ENCODE measurements at regions not wholly inside any gene's neighbourhood (a gene's known extent, or its start where the extent isn't known, plus 50 kb on each side); places are given as distances from the start of the nearest gene placed in this dataset.

- Mint-ChIP-seq H3K4me1 (no peaks in the 10 kb centered on the region), H3K4me3 (no peak overlapping the region), H3K9me3 (ENCODE audit: low read depth) (no peaks in the 10 kb centered on the region), H3K36me3 (no peaks in the 10 kb centered on the region), H3K27ac (no peak overlapping the region), H3K27me3 (peaks cover 31% of the 10 kb centered on the region)
- CTCF ChIA-PET = interaction anchor here (1.0 kb wide), 1 partner anchor 16 kb away, joined by 3 read pairs; no protein-coding TSS in a partner anchor
- no peak for DNase-seq
- ATAC-seq = no peak
Measured at GRCh38 chr2:18373081-18373480, 187.4 kb downstream of the RDH14 start.

DNA sequence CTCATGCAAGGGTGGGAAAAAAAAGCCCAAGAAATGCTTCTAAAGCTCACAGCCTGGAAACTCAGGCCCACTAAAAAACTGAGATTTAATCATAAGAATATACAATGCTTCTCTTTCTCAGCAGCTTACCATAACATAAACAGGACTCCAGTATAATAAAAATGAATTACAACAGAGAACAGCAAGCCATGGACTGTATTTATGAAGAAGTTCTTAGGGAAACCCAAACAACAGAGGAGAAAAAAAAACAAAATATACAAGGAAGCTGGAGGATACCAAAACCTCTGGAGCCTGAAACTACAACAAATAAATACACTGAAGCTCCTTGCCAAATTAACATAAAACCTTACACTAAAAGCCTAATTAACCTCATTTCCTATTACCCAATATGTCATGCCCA, 187.8 kb downstream of the RDH14 start:
- ATAC-seq = no peak
- H3K27ac Mint-ChIP-seq = no peak overlapping the region
- no peaks in the 10 kb centered on the region for H3K36me3 Mint-ChIP-seq
- no peaks in the 10 kb centered on the region for H3K9me3 Mint-ChIP-seq (ENCODE audit: low read depth)
- DNase-seq = no peak
- H3K4me1 Mint-ChIP-seq = no peaks in the 10 kb centered on the region
- no peak overlapping the region for H3K4me3 Mint-ChIP-seq
- CTCF ChIA-PET = interaction anchor here (1.0 kb wide), 1 partner anchor 16 kb away, joined by 3 read pairs; no protein-coding TSS in a partner anchor
- peaks cover 31% of the 10 kb centered on the region for H3K27me3 Mint-ChIP-seq

- DNase-seq = no peak
- no peak for ATAC-seq
- CTCF ChIA-PET = no interaction called here
- Mint-ChIP-seq H3K27ac (no peak overlapping the region), H3K36me3 (no peaks in the 10 kb centered on the region), H3K9me3 (ENCODE audit: low read depth) (no peaks in the 10 kb centered on the region), H3K27me3 (peaks cover 31% of the 10 kb centered on the region), H3K4me1 (no peaks in the 10 kb centered on the region), H3K4me3 (no peak overlapping the region)
Measured at GRCh38 chr2:18369760-18370159, 190.7 kb downstream of the RDH14 start.

GRCh38 chr2:18368008-18368407, 192.4 kb downstream of the RDH14 start:
- ATAC-seq = no peak
- Mint-ChIP-seq H3K27ac (no peak overlapping the region), H3K4me3 (no peak overlapping the region), H3K9me3 (ENCODE audit: low read depth) (no peaks in the 10 kb centered on the region), H3K36me3 (no peaks in the 10 kb centered on the region), H3K4me1 (no peaks in the 10 kb centered on the region), H3K27me3 (peaks cover 24% of the 10 kb centered on the region)
- no peak for DNase-seq
- CTCF ChIA-PET = no interaction called here

GRCh38 chr2:18365342-18365741, 195.1 kb downstream of the RDH14 start:
- Mint-ChIP-seq H3K36me3 (no peaks in the 10 kb centered on the region), H3K27me3 (peaks cover 15% of the 10 kb centered on the region)

GRCh38 chr2:18363348-18363747, 197.1 kb downstream of the RDH14 start:
- H3K27me3 Mint-ChIP-seq = peaks cover under 1% of the 10 kb centered on the region
- no peak for ATAC-seq
- CTCF ChIA-PET = no interaction called here
- no peaks in the 10 kb centered on the region for H3K4me1 Mint-ChIP-seq
- H3K36me3 Mint-ChIP-seq = no peaks in the 10 kb centered on the region
- H3K9me3 Mint-ChIP-seq (ENCODE audit: low read depth) = no peaks in the 10 kb centered on the region
- no peak overlapping the region for H3K4me3 Mint-ChIP-seq
- DNase-seq = no peak
- H3K27ac Mint-ChIP-seq = no peak overlapping the region

More at GRCh38 chr2:18365342-18365741, 195.1 kb downstream of the RDH14 start:
- CTCF ChIA-PET = no interaction called here
- H3K4me1 Mint-ChIP-seq = no peaks in the 10 kb centered on the region
- H3K27ac Mint-ChIP-seq = no peak overlapping the region
- no peaks in the 10 kb centered on the region for H3K9me3 Mint-ChIP-seq (ENCODE audit: low read depth)
- no peak for DNase-seq
- no peak overlapping the region for H3K4me3 Mint-ChIP-seq
- ATAC-seq = no peak

DNA sequence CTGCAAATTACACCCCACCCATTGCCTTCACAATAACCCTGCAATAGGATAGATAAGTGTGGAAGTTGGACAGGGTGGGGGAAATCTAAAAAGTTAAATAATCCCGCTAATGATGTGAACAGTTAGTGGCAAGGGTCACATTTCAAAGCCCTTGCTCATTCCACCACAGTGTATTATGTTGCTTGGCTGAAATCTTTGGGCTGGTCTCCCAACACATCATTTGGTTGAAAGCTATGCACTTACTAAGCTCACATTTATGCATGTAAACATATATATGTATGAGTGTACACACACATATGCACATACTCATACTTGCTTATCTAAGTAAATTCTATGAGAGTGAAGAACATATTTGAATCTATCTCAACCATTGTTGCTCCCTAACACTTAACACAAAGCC, 197.8 kb downstream of the RDH14 start:
- Mint-ChIP-seq H3K36me3 (no peaks in the 10 kb centered on the region), H3K27me3 (no peaks in the 10 kb centered on the region), H3K4me1 (no peaks in the 10 kb centered on the region), H3K4me3 (no peak overlapping the region), H3K27ac (no peak overlapping the region), H3K9me3 (ENCODE audit: low read depth) (no peaks in the 10 kb centered on the region)
- ATAC-seq (no peak), DNase-seq (no peak)
- CTCF ChIA-PET = no interaction called here

DNA sequence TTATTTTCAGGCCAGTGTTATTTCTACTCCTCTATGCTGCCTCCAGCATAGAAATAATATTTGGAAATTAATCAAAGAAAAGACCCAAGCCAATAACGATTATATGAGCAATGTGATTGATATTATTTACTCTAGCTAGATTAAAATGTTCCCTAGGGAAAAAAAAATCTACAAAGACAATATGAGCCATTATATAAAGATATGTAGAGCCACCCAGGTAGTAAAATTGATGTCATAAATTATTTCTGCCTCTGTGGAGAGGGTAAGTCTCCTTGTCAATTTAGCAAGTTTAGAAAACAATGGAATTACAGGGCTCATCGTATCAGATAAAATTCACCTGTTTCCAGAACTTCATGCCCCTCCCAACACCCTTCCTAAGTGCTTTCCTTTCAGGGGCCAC, 202.9 kb downstream of the RDH14 start:
- Mint-ChIP-seq H3K27ac (no peak overlapping the region), H3K36me3 (no peaks in the 10 kb centered on the region), H3K27me3 (no peaks in the 10 kb centered on the region), H3K4me3 (no peak overlapping the region), H3K9me3 (ENCODE audit: low read depth) (no peaks in the 10 kb centered on the region), H3K4me1 (no peaks in the 10 kb centered on the region)
- ATAC-seq (no peak), DNase-seq (no peak)
- CTCF ChIA-PET = no interaction called here

GRCh38 chr2:18356676-18357075, 203.8 kb downstream of the RDH14 start:
- H3K9me3 Mint-ChIP-seq (ENCODE audit: low read depth) = no peaks in the 10 kb centered on the region
- no peaks in the 10 kb centered on the region for H3K4me1 Mint-ChIP-seq
- DNase-seq = no peak
- no peaks in the 10 kb centered on the region for H3K27me3 Mint-ChIP-seq
- CTCF ChIA-PET = no interaction called here
- H3K36me3 Mint-ChIP-seq = no peaks in the 10 kb centered on the region
- no peak overlapping the region for H3K27ac Mint-ChIP-seq
- H3K4me3 Mint-ChIP-seq = no peak overlapping the region
- ATAC-seq = no peak

DNA sequence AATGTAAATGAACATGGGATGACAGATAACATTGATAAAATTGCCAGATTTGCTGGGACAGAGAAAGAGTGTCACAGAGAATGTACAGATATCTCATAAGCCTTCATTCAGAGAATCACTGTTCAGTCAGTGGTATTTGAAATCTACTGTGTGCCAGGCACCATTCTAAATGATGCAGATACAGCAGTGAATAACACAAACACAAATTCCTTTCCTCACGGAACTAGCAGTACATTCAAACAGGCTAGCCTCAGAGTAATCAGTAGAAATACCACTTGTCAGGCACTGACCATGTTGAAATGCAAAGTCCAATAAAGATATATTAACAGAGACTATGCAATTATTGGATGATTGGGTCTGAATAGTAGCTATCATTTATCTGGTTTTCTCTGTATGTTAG, 211.0 kb downstream of the RDH14 start:
- H3K4me3 Mint-ChIP-seq = no peak overlapping the region
- CTCF ChIA-PET = no interaction called here
- no peaks in the 10 kb centered on the region for H3K36me3 Mint-ChIP-seq
- no peak for DNase-seq
- H3K9me3 Mint-ChIP-seq (ENCODE audit: low read depth) = no peaks in the 10 kb centered on the region
- ATAC-seq = no peak
- H3K4me1 Mint-ChIP-seq = no peaks in the 10 kb centered on the region
- H3K27ac Mint-ChIP-seq = no peak overlapping the region
- no peaks in the 10 kb centered on the region for H3K27me3 Mint-ChIP-seq

DNA sequence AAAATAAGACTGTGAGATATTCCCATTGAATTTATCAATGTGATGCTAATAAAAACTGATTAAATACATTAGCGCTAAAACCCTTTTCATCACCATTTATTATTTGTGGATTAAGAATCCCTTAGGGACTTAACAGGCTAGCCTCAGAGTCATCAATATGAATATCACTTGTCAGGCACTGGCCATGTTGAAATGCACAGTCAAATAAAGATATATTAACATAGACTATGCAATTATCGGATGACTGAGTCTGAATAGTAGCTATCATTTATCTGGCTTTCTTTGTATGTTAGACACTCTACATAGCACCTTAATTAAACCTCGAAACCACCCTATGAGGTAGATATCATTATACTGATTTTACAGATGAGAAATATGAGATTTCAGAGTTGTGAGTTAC, 213.6 kb downstream of the RDH14 start:
- Mint-ChIP-seq H3K27ac (no peak overlapping the region), H3K4me1 (no peaks in the 10 kb centered on the region), H3K36me3 (no peaks in the 10 kb centered on the region), H3K4me3 (no peak overlapping the region), H3K27me3 (no peaks in the 10 kb centered on the region), H3K9me3 (ENCODE audit: low read depth) (no peaks in the 10 kb centered on the region)
- CTCF ChIA-PET = no interaction called here
- DNase-seq (no peak), ATAC-seq (no peak)

DNA sequence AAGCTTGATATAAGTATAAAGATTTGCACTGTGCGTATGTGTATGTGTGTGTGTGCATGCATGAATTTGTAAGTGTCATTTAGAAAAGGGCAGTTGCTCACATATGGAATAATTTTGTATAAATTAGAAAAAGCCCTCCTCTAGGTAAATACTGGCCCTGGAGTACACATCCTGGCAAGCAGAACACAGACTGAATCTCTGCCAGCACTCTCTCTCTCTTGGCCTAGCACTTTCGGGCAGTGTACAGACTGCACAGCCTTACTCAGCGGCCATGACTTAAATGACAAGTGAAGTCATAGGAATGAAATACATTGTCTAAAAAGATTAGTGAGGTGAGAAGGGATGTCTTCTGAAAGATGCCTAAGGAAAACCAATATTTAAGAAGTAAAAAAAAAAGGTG, 214.1 kb downstream of the RDH14 start:
- no peaks in the 10 kb centered on the region for H3K9me3 Mint-ChIP-seq (ENCODE audit: low read depth)
- H3K27ac Mint-ChIP-seq = no peak overlapping the region
- H3K4me3 Mint-ChIP-seq = no peak overlapping the region
- ATAC-seq (no peak), DNase-seq (no peak)
- H3K27me3 Mint-ChIP-seq = no peaks in the 10 kb centered on the region
- H3K4me1 Mint-ChIP-seq = no peaks in the 10 kb centered on the region
- H3K36me3 Mint-ChIP-seq = no peaks in the 10 kb centered on the region
- CTCF ChIA-PET = interaction anchor here (1.4 kb wide), 1 partner anchor 10 kb away, joined by 4 read pairs; no protein-coding TSS in a partner anchor

GRCh38 chr2:18345848-18346247, 214.6 kb downstream of the RDH14 start:
- no peaks in the 10 kb centered on the region for H3K27me3 Mint-ChIP-seq
- no peak for DNase-seq
- CTCF ChIA-PET = interaction anchor here (1.4 kb wide), 1 partner anchor 9 kb away, joined by 4 read pairs; no protein-coding TSS in a partner anchor
- no peaks in the 10 kb centered on the region for H3K36me3 Mint-ChIP-seq
- H3K9me3 Mint-ChIP-seq (ENCODE audit: low read depth) = no peaks in the 10 kb centered on the region
- ATAC-seq = no peak
- no peak overlapping the region for H3K4me3 Mint-ChIP-seq
- H3K4me1 Mint-ChIP-seq = no peaks in the 10 kb centered on the region
- H3K27ac Mint-ChIP-seq = no peak overlapping the region

DNA sequence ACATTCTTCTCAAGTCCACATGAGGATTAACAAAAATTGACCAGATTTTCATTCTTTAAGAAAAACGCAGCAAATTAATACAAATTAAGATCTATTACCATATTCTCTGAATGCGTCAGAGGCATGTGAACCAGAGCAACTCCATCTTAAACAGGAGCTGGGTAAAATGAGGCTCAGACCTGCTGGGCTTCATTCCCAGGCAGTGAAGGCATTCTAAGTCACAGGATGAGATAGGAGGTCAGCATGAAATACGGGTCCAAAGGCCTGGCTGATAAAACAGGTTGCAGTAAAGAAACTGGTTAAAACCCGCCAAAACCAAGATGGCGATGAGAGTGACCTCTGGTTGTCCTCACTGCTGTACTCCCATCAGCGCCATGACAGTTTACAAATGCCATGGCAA, 217.6 kb downstream of the RDH14 start:
- DNase-seq (no peak), ATAC-seq (no peak)
- Mint-ChIP-seq H3K27me3 (no peaks in the 10 kb centered on the region), H3K36me3 (no peaks in the 10 kb centered on the region), H3K4me3 (no peak overlapping the region), H3K9me3 (ENCODE audit: low read depth) (no peaks in the 10 kb centered on the region), H3K4me1 (no peaks in the 10 kb centered on the region), H3K27ac (no peak overlapping the region)
- CTCF ChIA-PET = no interaction called here

DNA sequence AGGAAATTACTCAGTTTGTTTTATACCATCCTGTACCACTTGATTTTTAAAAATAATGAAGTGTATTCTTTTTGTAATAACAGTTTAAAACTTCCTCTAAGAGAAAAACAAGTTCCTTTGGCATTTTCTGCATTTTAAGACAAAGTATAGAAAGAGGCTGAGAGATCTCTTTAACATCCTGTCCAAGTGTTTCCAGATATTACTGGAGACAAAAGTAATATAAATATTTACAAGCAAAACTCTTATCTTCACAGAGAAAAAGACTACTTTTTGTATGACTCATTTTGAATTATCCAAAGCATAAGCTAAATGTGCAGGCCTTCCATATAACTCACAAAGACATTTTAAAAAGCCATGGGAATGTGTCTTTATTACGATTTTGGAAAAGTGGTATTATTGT, 221.1 kb downstream of the RDH14 start:
- DNase-seq = no peak
- H3K9me3 Mint-ChIP-seq (ENCODE audit: low read depth) = no peaks in the 10 kb centered on the region
- H3K27me3 Mint-ChIP-seq = no peaks in the 10 kb centered on the region
- no peak overlapping the region for H3K4me3 Mint-ChIP-seq
- H3K36me3 Mint-ChIP-seq = no peaks in the 10 kb centered on the region
- H3K27ac Mint-ChIP-seq = no peak overlapping the region
- no peak for ATAC-seq
- no peaks in the 10 kb centered on the region for H3K4me1 Mint-ChIP-seq
- CTCF ChIA-PET = no interaction called here

All from activated CD8-positive, alpha-beta memory T cell treated with anti-CD3 and anti-CD28 coated beads, Interleukin-2, amount 10 ng/mL, durations not matched to agents 7 days and 5 days (primary cell).